A673 (cell line): ENCODE measurements at regions not wholly inside any gene's neighbourhood (a gene's known extent, or its start where the extent isn't known, plus 50 kb on each side); places are given as distances from the start of the nearest gene placed in this dataset.

Experiments used
- BruUV-seq: library from RNA; stranded (reverse); fragments of 400-500 nt; replicated peaks from 2 replicates; lab custom pipeline; 2021; lab: Mats Ljungman, UMichigan
- CTCF ChIA-PET: fragments of 300-600 bp; sonication (Branson Sonifier 250); formaldehyde crosslinking; loops from one replicate; lab custom pipeline; 2022; ENCODE audit warnings: antibody characterized with exemption; lab: Charles Lee
- POLR2A ChIA-PET: fragments of 300-600 bp; sonication (Branson Sonifier 250); formaldehyde crosslinking; loops from one replicate; lab custom pipeline; 2022; ENCODE audit warnings: antibody characterized with exemption; ENCODE audit not compliant: low non-redundant PET; lab: Charles Lee
- DNase-seq: peaks from one replicate; pipeline ENCODE4 v3.0.0-alpha.2; 2015; ENCODE audit warnings: low spot score
- H3K27ac ChIP-seq: fragments of 200-600 bp; sonication (generic); 2 replicates; pipeline ENCODE4 v1.5.1; 2016; ENCODE audit warnings: mixed run types, low read depth, mild to moderate bottlenecking, mixed read lengths, antibody characterized with exemption, low read length; ENCODE audit not compliant: poor library complexity, severe bottlenecking
- H3K27me3 ChIP-seq: fragments of 200-600 bp; sonication (generic); replicated peaks from 2 replicates; pipeline ENCODE4 v1.6.1; 2017; ENCODE audit warnings: mixed run types, low read depth, mild to moderate bottlenecking, mixed read lengths, antibody characterized with exemption, low read length; ENCODE audit not compliant: insufficient read depth, poor library complexity
- H3K36me3 ChIP-seq: fragments of 200-600 bp; sonication (generic); 2 replicates; pipeline ENCODE4 v1.6.1; 2016; ENCODE audit warnings: mixed run types, mild to moderate bottlenecking, mixed read lengths, antibody characterized with exemption, low read length; ENCODE audit not compliant: insufficient read depth, poor library complexity, severe bottlenecking
- H3K4me1 ChIP-seq: fragments of 200-600 bp; sonication (generic); 2 replicates; pipeline ENCODE4 v1.6.1; 2017; ENCODE audit warnings: mixed run types, mild to moderate bottlenecking, mixed read lengths, antibody characterized with exemption, low read length; ENCODE audit not compliant: insufficient read depth, poor library complexity, severe bottlenecking
- H3K4me3 ChIP-seq: fragments of 200-600 bp; sonication (generic); 2 replicates; pipeline ENCODE4 v1.5.1; 2016; ENCODE audit warnings: low read depth, mixed run types, mild to moderate bottlenecking, mixed read lengths, low read length; ENCODE audit not compliant: poor library complexity, severe bottlenecking
- H3K9me3 ChIP-seq: fragments of 200-600 bp; sonication (generic); 2 replicates; pipeline ENCODE4 v1.6.1; 2016; ENCODE audit warnings: mixed run types, low read depth, mild to moderate bottlenecking, mixed read lengths, antibody characterized with exemption, low read length; ENCODE audit not compliant: poor library complexity, severe bottlenecking
- CTCF ChIP-seq: fragments of 300-800, 200-600 bp; sonication (generic); conservative IDR thresholded peaks from 2 replicates; pipeline ENCODE4 v1.5.1; 2017; ENCODE audit warnings: low read depth, mild to moderate bottlenecking, antibody characterized with exemption, low read length, moderate library complexity, mixed read lengths
- EZH2 ChIP-seq: fragments of 200-600 bp; sonication (generic); IDR thresholded peaks from 2 replicates; pipeline ENCODE4 v1.6.1; 2017; ENCODE audit warnings: borderline replicate concordance, low read depth, mild to moderate bottlenecking, mixed read lengths, antibody characterized with exemption, low read length; ENCODE audit not compliant: poor library complexity, severe bottlenecking
- intact Hi-C: fragments of 100-400 bp; cut with micrococcal nuclease; formaldehyde crosslinking; loops from one replicate; pipeline ENCODE4 v1.10.0; 2022; ENCODE audit not compliant: unreplicated experiment

DNA sequence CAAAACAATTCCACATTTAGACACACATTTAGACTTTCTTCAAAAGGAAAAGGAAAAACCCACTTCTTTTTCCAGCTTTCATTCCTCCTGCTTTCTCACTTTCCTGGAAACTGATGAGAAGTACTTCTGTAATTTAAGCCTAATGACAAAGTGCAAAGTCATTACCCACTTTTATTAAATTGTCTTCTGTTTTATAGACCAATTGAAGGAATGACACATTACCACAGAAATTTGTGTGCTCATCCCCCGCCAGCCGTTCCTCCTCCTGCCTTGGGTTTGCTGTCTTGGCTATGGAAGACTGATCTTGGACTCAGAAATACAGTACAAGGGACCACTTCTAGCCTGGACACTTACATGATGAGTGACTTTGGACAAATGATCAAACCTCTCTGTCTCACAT is 717.8 kb downstream of the SORCS3 start:
- intact Hi-C loops = no loop called here
- TF ChIP-seq EZH2 (no peak), CTCF (no peak)

GRCh38 chr10:105356626-105357025 is 715.5 kb downstream of the SORCS3 start:
- H3K36me3 ChIP-seq = no peaks in the 10 kb centered on the region
- no peaks in the 10 kb centered on the region for H3K9me3 ChIP-seq
- no peak overlapping the region for H3K4me3 ChIP-seq
- no peaks in the 10 kb centered on the region for H3K4me1 ChIP-seq
- CTCF ChIA-PET = no interaction called here
- DNase-seq = no peak
- H3K27ac ChIP-seq = no peak overlapping the region
- no TSS peak for BruUV-seq
- intact Hi-C loops = no loop called here
- POLR2A ChIA-PET = no interaction called here
- H3K27me3 ChIP-seq = peaks cover 36% of the 10 kb centered on the region
- no peak for TF ChIP-seq CTCF
- no peak for TF ChIP-seq EZH2

More for the DNA sequence above, 717.8 kb downstream of the SORCS3 start:
- ChIA-PET CTCF (no interaction called here), POLR2A (no interaction called here)
- Histone ChIP-seq H3K27ac (no peak overlapping the region), H3K4me3 (no peak overlapping the region), H3K4me1 (no peaks in the 10 kb centered on the region), H3K27me3 (peaks cover 34% of the 10 kb centered on the region), H3K9me3 (no peaks in the 10 kb centered on the region), H3K36me3 (no peaks in the 10 kb centered on the region)
- DNase-seq = no peak
- no TSS peak for BruUV-seq

GRCh38 chr10:105354010-105354409 is 712.9 kb downstream of the SORCS3 start:
- no peaks in the 10 kb centered on the region for H3K9me3 ChIP-seq
- no peak for DNase-seq
- no peaks in the 10 kb centered on the region for H3K36me3 ChIP-seq
- BruUV-seq = no TSS peak
- H3K27me3 ChIP-seq = peaks cover 59% of the 10 kb centered on the region
- H3K4me3 ChIP-seq = no peak overlapping the region
- TF ChIP-seq CTCF (no peak), EZH2 (no peak)
- H3K27ac ChIP-seq = no peak overlapping the region
- no peaks in the 10 kb centered on the region for H3K4me1 ChIP-seq
- intact Hi-C loops = no loop called here
- ChIA-PET CTCF (no interaction called here), POLR2A (no interaction called here)
